ENCODE measurements at regions not wholly inside any gene's neighbourhood (a gene's known extent, or its start where the extent isn't known, plus 50 kb on each side); places are given as distances from the start of the nearest gene placed in this dataset.

GRCh38 chr2:59191781-59192180 lies 950.7 kb upstream of the FANCL start:
- H2AFZ ChIP-seq (ENCODE audit: low read length), result no peak overlapping the region
- no peaks in the 10 kb centered on the region for H3K27me3 ChIP-seq (ENCODE audit: insufficient read depth, low read length)
- H4K20me1 ChIP-seq (ENCODE audit: insufficient read depth, low read length), result no peaks in the 10 kb centered on the region
- H3K4me2 ChIP-seq (ENCODE audit: insufficient read depth, low read length), result no peak overlapping the region
- DNase-seq (ENCODE audit: insufficient read length, low spot score, missing footprints), result no peak
- H3K27ac ChIP-seq (ENCODE audit: low read depth, low read length), result no peak overlapping the region
- no peaks in the 10 kb centered on the region for H3K36me3 ChIP-seq (ENCODE audit: insufficient read depth, low read length)
- TF ChIP-seq, protein P1, sequence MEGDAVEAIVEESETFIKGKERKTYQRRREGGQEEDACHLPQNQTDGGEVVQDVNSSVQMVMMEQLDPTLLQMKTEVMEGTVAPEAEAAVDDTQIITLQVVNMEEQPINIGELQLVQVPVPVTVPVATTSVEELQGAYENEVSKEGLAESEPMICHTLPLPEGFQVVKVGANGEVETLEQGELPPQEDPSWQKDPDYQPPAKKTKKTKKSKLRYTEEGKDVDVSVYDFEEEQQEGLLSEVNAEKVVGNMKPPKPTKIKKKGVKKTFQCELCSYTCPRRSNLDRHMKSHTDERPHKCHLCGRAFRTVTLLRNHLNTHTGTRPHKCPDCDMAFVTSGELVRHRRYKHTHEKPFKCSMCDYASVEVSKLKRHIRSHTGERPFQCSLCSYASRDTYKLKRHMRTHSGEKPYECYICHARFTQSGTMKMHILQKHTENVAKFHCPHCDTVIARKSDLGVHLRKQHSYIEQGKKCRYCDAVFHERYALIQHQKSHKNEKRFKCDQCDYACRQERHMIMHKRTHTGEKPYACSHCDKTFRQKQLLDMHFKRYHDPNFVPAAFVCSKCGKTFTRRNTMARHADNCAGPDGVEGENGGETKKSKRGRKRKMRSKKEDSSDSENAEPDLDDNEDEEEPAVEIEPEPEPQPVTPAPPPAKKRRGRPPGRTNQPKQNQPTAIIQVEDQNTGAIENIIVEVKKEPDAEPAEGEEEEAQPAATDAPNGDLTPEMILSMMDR (IDR thresholded peaks at IDR 0.05; ENCODE audit: extremely low read depth, low read depth, low read length), result no peak
- H3K4me3 ChIP-seq (ENCODE audit: insufficient read depth, low read length), result no peak overlapping the region
- no peaks in the 10 kb centered on the region for H3K79me2 ChIP-seq (ENCODE audit: insufficient read depth, low read length)
- H3K4me1 ChIP-seq (ENCODE audit: insufficient read depth, low read length), result no peaks in the 10 kb centered on the region
- H3K9me3 ChIP-seq (ENCODE audit: low read depth, low read length), result no peaks in the 10 kb centered on the region

- H3K79me2 ChIP-seq (ENCODE audit: insufficient read depth, low read length), result no peaks in the 10 kb centered on the region
- H4K20me1 ChIP-seq (ENCODE audit: insufficient read depth, low read length), result no peaks in the 10 kb centered on the region
- no peak for DNase-seq (ENCODE audit: insufficient read length, low spot score, missing footprints)
- no peak overlapping the region for H3K4me2 ChIP-seq (ENCODE audit: insufficient read depth, low read length)
- no peaks in the 10 kb centered on the region for H3K27me3 ChIP-seq (ENCODE audit: insufficient read depth, low read length)
- TF ChIP-seq, protein P1 (IDR thresholded peaks at IDR 0.05; ENCODE audit: extremely low read depth, low read depth, low read length), result no peak
- H3K4me3 ChIP-seq (ENCODE audit: insufficient read depth, low read length), result no peak overlapping the region
- H3K27ac ChIP-seq (ENCODE audit: low read depth, low read length), result no peak overlapping the region
- H2AFZ ChIP-seq (ENCODE audit: low read length), result no peak overlapping the region
- no peaks in the 10 kb centered on the region for H3K9me3 ChIP-seq (ENCODE audit: low read depth, low read length)
- H3K36me3 ChIP-seq (ENCODE audit: insufficient read depth, low read length), result no peaks in the 10 kb centered on the region
- no peaks in the 10 kb centered on the region for H3K4me1 ChIP-seq (ENCODE audit: insufficient read depth, low read length)
Measured at GRCh38 chr2:59190518-59190917, 949.4 kb upstream of the FANCL start.

DNA sequence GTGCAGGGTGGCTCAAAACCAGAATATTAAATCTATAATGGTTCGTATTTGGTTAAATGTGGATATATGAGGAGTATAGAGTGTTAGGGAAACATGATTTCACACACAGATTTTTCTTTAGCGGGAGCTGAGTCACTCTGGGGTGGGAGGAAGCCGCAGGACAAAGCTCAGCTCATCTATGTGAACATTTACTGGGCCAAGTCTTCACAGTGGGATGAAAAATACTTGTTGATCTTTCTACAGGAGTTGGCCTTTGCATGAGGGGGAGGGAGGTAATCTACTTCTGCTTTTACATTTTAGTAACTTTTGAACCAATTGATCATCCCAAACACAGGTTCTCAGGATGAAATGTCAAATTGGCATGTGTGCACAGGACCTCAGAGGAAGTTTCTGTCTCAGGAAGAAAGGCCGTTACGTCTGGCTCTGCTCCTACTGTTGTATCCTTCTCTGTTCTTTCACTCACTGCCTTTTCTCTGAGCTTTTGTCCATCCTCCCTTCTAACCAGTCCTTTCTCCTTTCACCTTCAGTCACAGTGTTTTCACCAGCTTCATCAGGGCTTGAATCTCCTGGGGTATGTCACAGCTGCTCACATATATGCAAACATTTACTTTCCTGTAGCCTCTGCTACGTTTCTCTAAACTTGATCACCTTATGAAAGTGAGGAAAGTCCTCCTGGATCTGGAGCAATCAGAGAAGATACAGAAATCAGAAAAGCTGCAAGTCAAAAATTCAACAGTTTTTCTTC lies 943.3 kb upstream of the FANCL start:
- Histone ChIP-seq H4K20me1 (ENCODE audit: insufficient read depth, low read length) (no peaks in the 10 kb centered on the region), H3K79me2 (ENCODE audit: insufficient read depth, low read length) (no peaks in the 10 kb centered on the region), H2AFZ (ENCODE audit: low read length) (no peak overlapping the region), H3K27ac (ENCODE audit: low read depth, low read length) (no peak overlapping the region), H3K4me2 (ENCODE audit: insufficient read depth, low read length) (no peak overlapping the region), H3K36me3 (ENCODE audit: insufficient read depth, low read length) (no peaks in the 10 kb centered on the region), H3K27me3 (ENCODE audit: insufficient read depth, low read length) (no peaks in the 10 kb centered on the region), H3K9me3 (ENCODE audit: low read depth, low read length) (peaks cover 2% of the 10 kb centered on the region), H3K4me1 (ENCODE audit: insufficient read depth, low read length) (no peaks in the 10 kb centered on the region), H3K4me3 (ENCODE audit: insufficient read depth, low read length) (no peak overlapping the region)
- TF ChIP-seq, protein P1 (IDR thresholded peaks at IDR 0.05; ENCODE audit: extremely low read depth, low read depth, low read length), result no peak
- no peak for DNase-seq (ENCODE audit: insufficient read length, low spot score, missing footprints)

DNA sequence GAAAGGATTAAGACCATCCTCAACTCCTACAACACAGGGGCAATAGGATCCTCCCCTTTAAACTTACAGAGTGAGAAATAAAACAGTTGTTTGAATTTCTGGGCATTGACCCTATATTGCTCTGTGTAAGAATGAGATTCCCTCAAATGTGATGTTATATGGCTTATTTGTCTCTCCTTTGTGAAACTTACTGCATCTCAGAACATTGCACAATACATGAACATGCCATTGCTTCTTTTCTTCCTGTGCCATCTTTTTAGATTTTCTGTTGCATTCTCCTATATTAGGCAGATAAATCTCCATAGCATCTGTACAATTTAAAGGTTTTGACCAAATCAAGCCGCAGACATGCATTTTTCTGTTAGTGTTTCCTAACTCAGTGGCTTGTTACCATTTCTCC lies 941.9 kb upstream of the FANCL start:
- no peak overlapping the region for H3K4me3 ChIP-seq (ENCODE audit: insufficient read depth, low read length)
- no peaks in the 10 kb centered on the region for H4K20me1 ChIP-seq (ENCODE audit: insufficient read depth, low read length)
- H3K79me2 ChIP-seq (ENCODE audit: insufficient read depth, low read length), result no peaks in the 10 kb centered on the region
- TF ChIP-seq, protein P1 (IDR thresholded peaks at IDR 0.05; ENCODE audit: extremely low read depth, low read depth, low read length), result no peak
- no peaks in the 10 kb centered on the region for H3K4me1 ChIP-seq (ENCODE audit: insufficient read depth, low read length)
- peaks cover 2% of the 10 kb centered on the region for H3K9me3 ChIP-seq (ENCODE audit: low read depth, low read length)
- H3K27me3 ChIP-seq (ENCODE audit: insufficient read depth, low read length), result no peaks in the 10 kb centered on the region
- DNase-seq (ENCODE audit: insufficient read length, low spot score, missing footprints), result no peak
- H3K27ac ChIP-seq (ENCODE audit: low read depth, low read length), result no peak overlapping the region
- no peak overlapping the region for H2AFZ ChIP-seq (ENCODE audit: low read length)
- no peak overlapping the region for H3K4me2 ChIP-seq (ENCODE audit: insufficient read depth, low read length)
- no peaks in the 10 kb centered on the region for H3K36me3 ChIP-seq (ENCODE audit: insufficient read depth, low read length)

Measured in osteoblast (primary cell).